OCI-M1 (cell line): ENCODE measurements at regions not wholly inside any gene's neighbourhood (a gene's known extent, or its start where the extent isn't known, plus 50 kb on each side); places are given as distances from the start of the nearest gene placed in this dataset.

Experiments used
- DNase-seq: peaks from one replicate; lab custom pipeline; 2025; lab: John Stamatoyannopoulos, UW

GRCh38 chr2:64854773-64855237, 134.4 kb upstream of the SLC1A4 start:
- peak; percentile 91 for DNase-seq

- no peak for DNase-seq
These were observed 131.4 kb upstream of the SLC1A4 start for GRCh38 chr2:64857581-64858471.

- peak; percentile 65 for DNase-seq
These were observed 130.5 kb upstream of the SLC1A4 start for GRCh38 chr2:64858541-64859311.

GRCh38 chr2:64859312-64860212, 129.6 kb upstream of the SLC1A4 start:
- DNase-seq: peak; percentile 84

GRCh38 chr2:64860276-64860885, 128.8 kb upstream of the SLC1A4 start:
- DNase-seq: peak; percentile 54

GRCh38 chr2:64860936-64861335, 128.3 kb upstream of the SLC1A4 start:
- DNase-seq: no peak

GRCh38 chr2:64861452-64862397, 127.5 kb upstream of the SLC1A4 start:
- no peak for DNase-seq

GRCh38 chr2:64862623-64863022, 126.6 kb upstream of the SLC1A4 start:
- DNase-seq: peak; percentile 58

- peak; percentile 60 for DNase-seq
These were observed 125.9 kb upstream of the SLC1A4 start for GRCh38 chr2:64863097-64863820.

GRCh38 chr2:64865073-64865830, 123.9 kb upstream of the SLC1A4 start:
- peak; percentile 62 for DNase-seq

GRCh38 chr2:64865831-64866345, 123.3 kb upstream of the SLC1A4 start:
- no peak for DNase-seq

GRCh38 chr2:64866797-64867196, 122.4 kb upstream of the SLC1A4 start:
- peak; percentile 18 for DNase-seq

GRCh38 chr2:64867253-64867996, 121.8 kb upstream of the SLC1A4 start:
- DNase-seq: no peak

GRCh38 chr2:64869126-64869525, 120.1 kb upstream of the SLC1A4 start:
- DNase-seq: no peak

GRCh38 chr2:64873472-64873924, 115.7 kb upstream of the SLC1A4 start:
- DNase-seq: peak; percentile 76

- no peak for DNase-seq
These were observed 114.6 kb upstream of the SLC1A4 start for GRCh38 chr2:64874593-64874992.

GRCh38 chr2:64875368-64875767, 113.8 kb upstream of the SLC1A4 start:
- DNase-seq: no peak

- no peak for DNase-seq
These were observed 113.0 kb upstream of the SLC1A4 start for GRCh38 chr2:64876137-64876647.
